Tibial artery (tissue), 4 donors: ENCODE measurements at regions not wholly inside any gene's neighbourhood (a gene's known extent, or its start where the extent isn't known, plus 50 kb on each side); places are given as distances from the start of the nearest gene placed in this dataset.

Source experiments
- DNase-seq, 2 donors: peaks; one replicate each; pipeline ENCODE4 v3.0.0-alpha.2; 2019
- H3K27ac ChIP-seq, 2 donors: fragments of 200-600 bp; sonication (generic) in 1 of 2; 1 replicate in 1 of 2; 2 replicates in 1 of 2; pipeline ENCODE4 v1.5.1; 2018 to 2019; ENCODE audit warnings: mild to moderate bottlenecking in 1 of 2
- H3K27me3 ChIP-seq, 2 donors: fragments of 200-600 bp; sonication (generic) in 1 of 2; one replicate each; pipeline versions ENCODE4 v1.5.1 to v1.6.0; 2016 to 2019
- H3K36me3 ChIP-seq, 3 donors: fragments of 200-600 bp; sonication (generic) in 2 of 3; one replicate each; pipeline ENCODE4 v1.5.1; 2016 to 2019; ENCODE audit warnings: mild to moderate bottlenecking in 2 of 3
- H3K4me1 ChIP-seq, 4 donors: fragments of 200-600 bp; sonication (generic) in 2 of 4; 1 replicate in 3 of 4; 2 replicates in 1 of 4; pipeline ENCODE4 v1.5.1; 2016 to 2019
- H3K4me3 ChIP-seq, 2 donors: fragments of 200-600 bp; sonication (generic) in 1 of 2; 1 replicate in 1 of 2; 2 replicates in 1 of 2; pipeline ENCODE4 v1.5.1; 2018 to 2019; ENCODE audit warnings: mild to moderate bottlenecking in 2 of 2
- H3K9me3 ChIP-seq, 3 donors: fragments of 200-600 bp; sonication (generic) in 1 of 3; one replicate each; pipeline ENCODE4 v1.5.1; 2016 to 2019
- intact Hi-C: fragments of 100-400 bp; cut with DNase I; formaldehyde crosslinking; loops from one replicate; pipeline ENCODE4 v1.15.0; 2023; ENCODE audit warnings: low total_unique reads
- TF ChIP-seq, protein P1 (sequence below), 2 experiments: fragments of 200-600 bp in 1 of 2; fragments of 450-650 bp in 1 of 2; IDR thresholded peaks; one replicate each; pipeline ENCODE4 v1.5.1; 2017 to 2019; ENCODE audit warnings: antibody characterized with exemption in 2 of 2, mild to moderate bottlenecking in 1 of 2, moderate library complexity in 1 of 2

DNA sequence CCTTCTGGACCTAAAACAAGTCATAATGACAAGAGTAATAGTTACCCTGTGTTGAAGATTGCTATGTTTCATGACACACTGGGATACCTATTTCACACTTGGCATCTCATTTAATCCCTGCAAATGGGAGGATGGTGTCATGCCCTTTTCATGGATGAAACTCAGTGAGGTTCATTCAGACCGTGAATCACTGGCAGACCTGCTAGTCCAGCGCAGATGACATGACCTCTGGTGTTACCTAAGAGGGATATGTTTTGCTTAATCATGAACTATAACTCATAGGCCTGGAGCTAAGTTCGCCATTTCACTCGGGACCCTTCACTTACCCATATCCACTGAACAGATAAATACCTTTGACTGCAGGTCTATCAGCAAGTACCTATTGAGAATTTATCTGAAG is 286.6 kb upstream of the FMN2 start:
- TF ChIP-seq, protein P1, sequence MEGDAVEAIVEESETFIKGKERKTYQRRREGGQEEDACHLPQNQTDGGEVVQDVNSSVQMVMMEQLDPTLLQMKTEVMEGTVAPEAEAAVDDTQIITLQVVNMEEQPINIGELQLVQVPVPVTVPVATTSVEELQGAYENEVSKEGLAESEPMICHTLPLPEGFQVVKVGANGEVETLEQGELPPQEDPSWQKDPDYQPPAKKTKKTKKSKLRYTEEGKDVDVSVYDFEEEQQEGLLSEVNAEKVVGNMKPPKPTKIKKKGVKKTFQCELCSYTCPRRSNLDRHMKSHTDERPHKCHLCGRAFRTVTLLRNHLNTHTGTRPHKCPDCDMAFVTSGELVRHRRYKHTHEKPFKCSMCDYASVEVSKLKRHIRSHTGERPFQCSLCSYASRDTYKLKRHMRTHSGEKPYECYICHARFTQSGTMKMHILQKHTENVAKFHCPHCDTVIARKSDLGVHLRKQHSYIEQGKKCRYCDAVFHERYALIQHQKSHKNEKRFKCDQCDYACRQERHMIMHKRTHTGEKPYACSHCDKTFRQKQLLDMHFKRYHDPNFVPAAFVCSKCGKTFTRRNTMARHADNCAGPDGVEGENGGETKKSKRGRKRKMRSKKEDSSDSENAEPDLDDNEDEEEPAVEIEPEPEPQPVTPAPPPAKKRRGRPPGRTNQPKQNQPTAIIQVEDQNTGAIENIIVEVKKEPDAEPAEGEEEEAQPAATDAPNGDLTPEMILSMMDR (IDR thresholded peaks at IDR 0.05): no peak
- intact Hi-C loops: no loop called here
- H3K27me3 ChIP-seq: no peaks in the 10 kb centered on the region
- no peak overlapping the region for H3K4me3 ChIP-seq
- no peaks in the 10 kb centered on the region for H3K9me3 ChIP-seq
- no peak for DNase-seq
- H3K27ac ChIP-seq: no peak overlapping the region
- H3K36me3 ChIP-seq: no peaks in the 10 kb centered on the region
- H3K4me1 ChIP-seq: peaks cover 0 to 17% (median 0%) of the 10 kb centered on the region in 4 donors

DNA sequence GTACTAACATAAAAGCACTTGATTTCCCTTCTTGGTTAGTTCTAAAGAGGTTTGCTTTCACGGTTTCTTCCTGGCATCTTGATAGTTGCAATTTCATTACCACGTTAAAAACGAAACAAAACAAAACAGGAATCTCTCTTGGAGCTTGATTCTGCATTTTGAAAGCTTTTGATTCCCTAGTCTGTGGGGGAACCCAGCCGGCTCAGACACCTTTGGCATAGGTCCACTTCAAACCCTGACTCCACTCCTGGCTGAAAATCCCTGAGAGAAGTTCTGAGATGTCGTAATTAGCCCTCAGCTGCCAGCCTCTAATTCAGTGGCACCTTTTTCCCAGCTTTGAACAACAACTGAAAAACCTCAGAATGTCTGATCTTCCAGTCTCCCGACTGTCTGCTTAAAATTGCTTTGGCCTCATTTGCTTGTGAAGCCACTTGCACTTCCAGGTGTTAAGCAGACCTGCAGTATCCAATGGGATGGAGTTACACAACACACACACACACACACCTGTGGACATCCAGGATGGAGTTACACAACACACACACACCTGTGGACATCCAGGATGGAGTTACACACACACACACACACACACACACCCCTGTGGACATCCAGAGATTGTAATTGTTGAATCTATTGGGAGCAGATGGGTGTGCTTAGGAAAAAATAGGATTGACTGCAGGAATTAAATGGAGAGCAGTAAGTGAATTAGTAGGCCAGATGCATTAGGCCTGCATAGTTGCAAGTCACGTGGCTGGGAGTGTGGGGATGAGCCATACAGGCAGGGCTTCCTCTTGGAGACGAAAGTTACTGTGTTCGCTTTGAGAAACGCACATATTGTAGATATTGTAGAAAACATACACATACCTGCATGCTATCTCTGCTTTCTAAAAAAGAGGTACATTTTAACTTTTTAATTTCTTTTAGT is 285.6 kb upstream of the FMN2 start:
- no peak for DNase-seq
- TF ChIP-seq, protein P1 (IDR thresholded peaks at IDR 0.05): no peak
- H3K9me3 ChIP-seq: no peaks in the 10 kb centered on the region
- H3K27me3 ChIP-seq: no peaks in the 10 kb centered on the region
- no peak overlapping the region for H3K27ac ChIP-seq
- H3K4me1 ChIP-seq: peaks cover 0 to 17% (median 0%) of the 10 kb centered on the region in 4 donors
- intact Hi-C loops: no loop called here
- H3K36me3 ChIP-seq: no peaks in the 10 kb centered on the region
- H3K4me3 ChIP-seq: no peak overlapping the region

DNA sequence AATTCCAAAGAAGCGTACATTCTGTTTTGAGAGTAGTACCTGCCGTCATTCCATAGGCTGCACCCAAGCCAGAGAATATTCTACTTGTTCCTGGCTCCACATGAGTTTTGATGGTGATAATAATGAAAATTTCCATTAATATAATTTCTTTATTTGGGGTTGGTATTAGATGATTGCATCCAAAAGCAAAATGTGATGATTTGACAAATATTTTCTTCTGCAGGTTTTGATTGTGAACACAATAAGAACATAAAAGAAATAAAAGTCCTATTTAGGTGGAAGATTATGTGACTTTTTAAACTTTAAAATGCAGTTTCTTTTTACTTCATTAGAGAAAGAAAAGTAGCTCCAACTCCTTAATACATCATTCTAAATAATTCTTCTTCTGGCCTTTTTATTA is 284.8 kb upstream of the FMN2 start:
- no peak for DNase-seq
- intact Hi-C loops: no loop called here
- H3K27me3 ChIP-seq: no peaks in the 10 kb centered on the region
- H3K36me3 ChIP-seq: no peaks in the 10 kb centered on the region
- no peak overlapping the region for H3K27ac ChIP-seq
- TF ChIP-seq, protein P1 (IDR thresholded peaks at IDR 0.05): no peak
- H3K4me1 ChIP-seq: peaks cover 0 to 17% (median 0%) of the 10 kb centered on the region in 4 donors
- H3K9me3 ChIP-seq: no peaks in the 10 kb centered on the region
- H3K4me3 ChIP-seq: no peak overlapping the region

DNA sequence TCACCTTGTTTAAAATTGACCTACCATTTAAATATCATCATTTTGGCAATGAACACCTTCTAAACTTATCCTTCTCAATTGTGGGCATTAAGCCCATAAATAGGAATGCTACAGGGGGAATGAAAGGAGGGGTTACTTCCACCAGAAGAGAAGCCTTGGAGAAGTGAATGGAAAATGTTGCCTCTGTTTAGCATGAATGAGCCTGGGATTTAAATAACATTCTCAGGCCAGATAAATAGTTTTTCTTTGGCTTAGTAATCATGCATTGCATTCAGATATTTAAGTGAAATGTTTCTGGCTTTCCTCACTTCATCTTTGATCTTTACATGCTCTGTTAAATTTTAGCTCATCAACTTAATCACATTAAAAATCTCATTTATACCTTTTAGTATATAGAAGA is 284.3 kb upstream of the FMN2 start:
- Histone ChIP-seq H3K27ac (no peak overlapping the region), H3K36me3 (no peaks in the 10 kb centered on the region), H3K4me3 (no peak overlapping the region), H3K4me1 (peaks cover 0 to 17% (median 0%) of the 10 kb centered on the region in 4 donors), H3K9me3 (no peaks in the 10 kb centered on the region), H3K27me3 (no peaks in the 10 kb centered on the region)
- no peak for DNase-seq
- TF ChIP-seq, protein P1 (IDR thresholded peaks at IDR 0.05): no peak
- intact Hi-C loops: no loop called here

DNA sequence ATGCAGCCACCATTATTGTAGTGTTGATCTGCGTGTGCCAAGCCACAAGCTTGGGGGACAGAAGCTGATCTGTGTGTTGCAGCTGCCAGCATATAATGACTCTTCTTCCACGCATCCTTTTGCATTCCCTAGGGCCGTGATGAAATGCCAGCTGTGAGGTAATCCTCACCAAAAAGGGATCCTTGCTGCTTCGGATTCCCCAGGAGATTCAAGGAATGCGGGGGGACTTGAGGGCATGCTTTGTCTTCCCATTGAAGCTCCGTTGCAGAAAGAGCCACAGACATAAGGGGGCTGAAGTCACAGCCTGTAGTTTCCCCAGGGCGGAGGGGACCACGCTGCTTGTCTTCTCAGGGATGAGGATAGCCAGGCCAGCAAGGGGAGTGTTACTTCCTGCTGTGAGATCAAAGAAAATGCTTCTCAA is 281.6 kb upstream of the FMN2 start:
- Histone ChIP-seq H3K27ac (no peak overlapping the region), H3K27me3 (no peaks in the 10 kb centered on the region), H3K4me3 (no peak overlapping the region), H3K36me3 (no peaks in the 10 kb centered on the region), H3K4me1 (peaks cover 0 to 28% (median 9%) of the 10 kb centered on the region in 4 donors), H3K9me3 (no peaks in the 10 kb centered on the region)
- DNase-seq: no peak
- intact Hi-C loops: no loop called here
- TF ChIP-seq, protein P1 (IDR thresholded peaks at IDR 0.05): no peak
